ENCODE measurements at regions not wholly inside any gene's neighbourhood (a gene's known extent, or its start where the extent isn't known, plus 50 kb on each side); places are given as distances from the start of the nearest gene placed in this dataset.

- H3K4me1 ChIP-seq = no peaks in the 10 kb centered on the region
- H3K27me3 ChIP-seq = peaks cover 0 to 25% (median 0%) of the 10 kb centered on the region in 4 donors
- WGBS = 39% methylated on average over 1 of the region's 1 CpG
- intact Hi-C loops (cut with DNase I) = no loop called here
- TF ChIP-seq POLR2AphosphoS5 (IDR thresholded peaks at IDR 0.05) (no peak), EP300 (IDR thresholded peaks at IDR 0.05) (no peak), POLR2A (IDR thresholded peaks at IDR 0.05; ENCODE audit: low read depth) (no peak)
- TF ChIP-seq, protein P1, sequence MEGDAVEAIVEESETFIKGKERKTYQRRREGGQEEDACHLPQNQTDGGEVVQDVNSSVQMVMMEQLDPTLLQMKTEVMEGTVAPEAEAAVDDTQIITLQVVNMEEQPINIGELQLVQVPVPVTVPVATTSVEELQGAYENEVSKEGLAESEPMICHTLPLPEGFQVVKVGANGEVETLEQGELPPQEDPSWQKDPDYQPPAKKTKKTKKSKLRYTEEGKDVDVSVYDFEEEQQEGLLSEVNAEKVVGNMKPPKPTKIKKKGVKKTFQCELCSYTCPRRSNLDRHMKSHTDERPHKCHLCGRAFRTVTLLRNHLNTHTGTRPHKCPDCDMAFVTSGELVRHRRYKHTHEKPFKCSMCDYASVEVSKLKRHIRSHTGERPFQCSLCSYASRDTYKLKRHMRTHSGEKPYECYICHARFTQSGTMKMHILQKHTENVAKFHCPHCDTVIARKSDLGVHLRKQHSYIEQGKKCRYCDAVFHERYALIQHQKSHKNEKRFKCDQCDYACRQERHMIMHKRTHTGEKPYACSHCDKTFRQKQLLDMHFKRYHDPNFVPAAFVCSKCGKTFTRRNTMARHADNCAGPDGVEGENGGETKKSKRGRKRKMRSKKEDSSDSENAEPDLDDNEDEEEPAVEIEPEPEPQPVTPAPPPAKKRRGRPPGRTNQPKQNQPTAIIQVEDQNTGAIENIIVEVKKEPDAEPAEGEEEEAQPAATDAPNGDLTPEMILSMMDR (IDR thresholded peaks at IDR 0.05) = no peak
- no peak overlapping the region for H3K4me3 ChIP-seq
- no peaks in the 10 kb centered on the region for H3K36me3 ChIP-seq
- no peak overlapping the region for H3K27ac ChIP-seq (replicated peaks in 1 of 4)
- H3K9me3 ChIP-seq = peaks cover 0 to 32% (median 17%) of the 10 kb centered on the region in 4 donors
- DNase-seq (ENCODE audit: extremely low spot score) = no peak
Measured at GRCh38 chr1:30627206-30627605, 96.2 kb downstream of the MATN1 start.

GRCh38 chr1:30623431-30623830 is 100.0 kb downstream of the MATN1 start:
- TF ChIP-seq, protein P1 (IDR thresholded peaks at IDR 0.05) = no peak
- TF ChIP-seq POLR2A (IDR thresholded peaks at IDR 0.05; ENCODE audit: low read depth) (no peak), EP300 (IDR thresholded peaks at IDR 0.05) (no peak), POLR2AphosphoS5 (IDR thresholded peaks at IDR 0.05) (no peak)
- intact Hi-C loops (cut with DNase I) = no loop called here
- no peaks in the 10 kb centered on the region for H3K36me3 ChIP-seq
- peaks cover 0 to 32% (median 17%) of the 10 kb centered on the region in 4 donors for H3K9me3 ChIP-seq
- H3K27me3 ChIP-seq = peaks cover 0 to 38% (median 0%) of the 10 kb centered on the region in 4 donors
- no peak for DNase-seq (ENCODE audit: extremely low spot score)
- no peak overlapping the region for H3K27ac ChIP-seq (replicated peaks in 1 of 4)
- 100% methylated on average over 1 of the region's 1 CpG for WGBS
- no peaks in the 10 kb centered on the region for H3K4me1 ChIP-seq
- H3K4me3 ChIP-seq = no peak overlapping the region

DNA sequence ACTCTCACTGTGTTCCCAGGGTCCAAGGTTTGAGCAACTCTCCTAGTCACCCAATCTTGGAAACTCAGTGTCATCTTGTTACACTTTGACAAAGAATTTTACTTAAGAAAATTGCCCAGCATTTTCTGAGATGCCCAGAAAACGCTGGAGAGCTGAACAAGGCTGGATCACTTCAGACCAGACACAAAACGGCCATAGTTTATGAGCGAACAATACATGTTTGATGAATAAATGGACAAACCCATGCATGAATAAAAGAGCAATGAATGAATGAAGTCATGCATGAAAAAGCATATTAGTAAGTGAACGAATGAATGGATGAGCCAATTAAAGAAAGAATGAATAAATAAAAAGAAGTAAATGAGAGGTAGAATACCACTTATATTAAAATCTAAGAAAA is 103.8 kb downstream of the MATN1 start:
- intact Hi-C loops (cut with DNase I) = no loop called here
- no peak for TF ChIP-seq POLR2A (IDR thresholded peaks at IDR 0.05; ENCODE audit: low read depth)
- no peak for TF ChIP-seq EP300 (IDR thresholded peaks at IDR 0.05)
- no peak for TF ChIP-seq POLR2AphosphoS5 (IDR thresholded peaks at IDR 0.05)
- TF ChIP-seq, protein P1 (IDR thresholded peaks at IDR 0.05) = no peak
- Histone ChIP-seq H3K9me3 (peaks cover 0 to 20% (median 10%) of the 10 kb centered on the region in 4 donors), H3K36me3 (no peaks in the 10 kb centered on the region), H3K4me3 (no peak overlapping the region), H3K27me3 (peaks cover 0 to 13% (median 0%) of the 10 kb centered on the region in 4 donors), H3K27ac (replicated peaks in 1 of 4) (no peak overlapping the region), H3K4me1 (no peaks in the 10 kb centered on the region)
- 82% methylated on average over 4 of the region's 4 CpGs for WGBS
- no peak for DNase-seq (ENCODE audit: extremely low spot score)

DNA sequence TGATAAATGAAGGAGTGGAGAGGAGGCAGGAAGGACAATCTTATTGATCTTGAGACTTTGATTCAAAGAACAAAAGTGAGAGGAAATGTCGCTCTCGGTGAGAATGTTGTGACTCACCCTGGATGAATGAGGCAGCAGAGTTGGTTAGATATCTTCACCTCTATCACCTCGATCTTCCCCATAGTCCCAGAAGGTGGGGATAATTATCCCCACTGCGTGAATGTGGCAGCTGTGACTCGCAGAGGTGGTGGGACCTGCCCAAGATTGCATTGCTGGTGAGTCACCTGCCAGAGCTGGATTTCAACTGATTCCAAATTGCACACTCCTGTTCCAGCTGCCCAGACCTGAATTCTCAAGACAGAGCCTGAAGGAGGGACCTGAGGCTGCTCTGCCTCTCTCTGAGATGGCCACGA is 105.0 kb downstream of the MATN1 start:
- intact Hi-C loops (cut with DNase I) = no loop called here
- peaks cover 0 to 13% (median 0%) of the 10 kb centered on the region in 4 donors for H3K27me3 ChIP-seq
- no peak overlapping the region for H3K27ac ChIP-seq (replicated peaks in 1 of 4)
- DNase-seq (ENCODE audit: extremely low spot score) = no peak
- TF ChIP-seq EP300 (IDR thresholded peaks at IDR 0.05) = no peak
- TF ChIP-seq POLR2A (IDR thresholded peaks at IDR 0.05; ENCODE audit: low read depth) = no peak
- TF ChIP-seq POLR2AphosphoS5 (IDR thresholded peaks at IDR 0.05) = no peak
- TF ChIP-seq, protein P1 (IDR thresholded peaks at IDR 0.05) = no peak
- peaks cover 0 to 10% (median 8%) of the 10 kb centered on the region in 4 donors for H3K9me3 ChIP-seq
- no peaks in the 10 kb centered on the region for H3K36me3 ChIP-seq
- H3K4me3 ChIP-seq = no peak overlapping the region
- 73% methylated on average over 6 of the region's 6 CpGs for WGBS
- no peaks in the 10 kb centered on the region for H3K4me1 ChIP-seq

DNA sequence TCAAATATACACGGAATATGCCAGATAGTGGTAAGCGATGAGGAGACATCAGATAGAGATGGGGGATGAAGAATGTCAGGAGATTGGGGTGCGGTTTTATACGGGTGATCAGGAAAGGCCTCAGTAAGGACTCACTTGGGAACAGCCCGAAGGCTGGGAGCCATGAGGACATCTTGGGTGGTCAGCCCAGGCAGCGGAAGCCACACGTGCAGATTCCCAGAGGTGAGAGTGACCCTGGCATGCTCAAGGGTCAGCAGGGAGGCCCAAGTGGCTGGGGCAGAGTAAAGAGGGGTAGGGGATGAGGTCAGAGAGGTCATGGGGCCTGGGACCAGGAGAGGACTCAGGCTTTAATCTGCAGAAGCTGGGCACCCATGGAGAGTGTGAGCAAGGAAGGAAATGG is 106.6 kb downstream of the MATN1 start:
- Histone ChIP-seq H3K36me3 (no peaks in the 10 kb centered on the region), H3K27ac (replicated peaks in 1 of 4) (no peak overlapping the region), H3K27me3 (peaks cover 0 to 13% (median 0%) of the 10 kb centered on the region in 4 donors), H3K9me3 (no peaks in the 10 kb centered on the region), H3K4me1 (no peaks in the 10 kb centered on the region), H3K4me3 (no peak overlapping the region)
- WGBS = 86% methylated on average over 7 of the region's 7 CpGs
- DNase-seq (ENCODE audit: extremely low spot score) = no peak
- intact Hi-C loops (cut with DNase I) = no loop called here
- no peak for TF ChIP-seq EP300 (IDR thresholded peaks at IDR 0.05)
- TF ChIP-seq POLR2AphosphoS5 (IDR thresholded peaks at IDR 0.05) = no peak
- TF ChIP-seq POLR2A (IDR thresholded peaks at IDR 0.05; ENCODE audit: low read depth) = no peak
- TF ChIP-seq, protein P1 (IDR thresholded peaks at IDR 0.05) = no peak

Measured in esophagus muscularis mucosa (tissue), 4 donors.